ENCODE measurements at regions not wholly inside any gene's neighbourhood (a gene's known extent, or its start where the extent isn't known, plus 50 kb on each side); places are given as distances from the start of the nearest gene placed in this dataset.

GRCh38 chr2:54021702-54022101, 50.9 kb upstream of the PSME4 start:
- CTCF ChIA-PET, result no interaction called here
- POLR2A ChIA-PET, result no interaction called here

More at GRCh38 chr2:54021702-54022101, 50.9 kb upstream of the PSME4 start:
- DNase-seq (ENCODE audit: low spot score) (no peak), ATAC-seq (no peak)
- peaks cover 14% of the 10 kb centered on the region for H3K9me3 Mint-ChIP-seq
- TF ChIP-seq ZNF423 (CRISPR knock-in tag; IDR thresholded peaks at IDR 0.05) (no peak), E2F5 (CRISPR knock-in tag; IDR thresholded peaks at IDR 0.05) (no peak), ZNF219 (CRISPR knock-in tag; IDR thresholded peaks at IDR 0.05; ENCODE audit: borderline replicate concordance) (no peak), IRF2 (CRISPR knock-in tag; IDR thresholded peaks at IDR 0.05; ENCODE audit: borderline replicate concordance, low read depth) (no peak), ATF3 (CRISPR knock-in tag; conservative IDR thresholded peaks at IDR 0.05) (no peak), ETV6 (CRISPR knock-in tag; IDR thresholded peaks at IDR 0.05) (no peak), ZNF232 (CRISPR knock-in tag; IDR thresholded peaks at IDR 0.05) (no peak), MYBL2 (CRISPR knock-in tag; IDR thresholded peaks at IDR 0.05) (no peak), FOXJ3 (CRISPR knock-in tag; IDR thresholded peaks at IDR 0.05; ENCODE audit: borderline replicate concordance) (no peak), NFYB (CRISPR knock-in tag; conservative IDR thresholded peaks at IDR 0.05; ENCODE audit: low read depth) (no peak), GRHL2 (CRISPR knock-in tag; IDR thresholded peaks at IDR 0.05; ENCODE audit: insufficient replicate concordance, severe bottlenecking) (no peak), ZNF671 (CRISPR knock-in tag; IDR thresholded peaks at IDR 0.05) (no peak), JUN (CRISPR knock-in tag; IDR thresholded peaks at IDR 0.05) (no peak), ATF6 (CRISPR knock-in tag; IDR thresholded peaks at IDR 0.05) (no peak), ZBTB21 (CRISPR knock-in tag; IDR thresholded peaks at IDR 0.05; ENCODE audit: borderline replicate concordance) (no peak), NR3C1 (CRISPR knock-in tag; conservative IDR thresholded peaks at IDR 0.05; ENCODE audit: low read depth) (no peak)
- TF ChIP-seq, protein P1, sequence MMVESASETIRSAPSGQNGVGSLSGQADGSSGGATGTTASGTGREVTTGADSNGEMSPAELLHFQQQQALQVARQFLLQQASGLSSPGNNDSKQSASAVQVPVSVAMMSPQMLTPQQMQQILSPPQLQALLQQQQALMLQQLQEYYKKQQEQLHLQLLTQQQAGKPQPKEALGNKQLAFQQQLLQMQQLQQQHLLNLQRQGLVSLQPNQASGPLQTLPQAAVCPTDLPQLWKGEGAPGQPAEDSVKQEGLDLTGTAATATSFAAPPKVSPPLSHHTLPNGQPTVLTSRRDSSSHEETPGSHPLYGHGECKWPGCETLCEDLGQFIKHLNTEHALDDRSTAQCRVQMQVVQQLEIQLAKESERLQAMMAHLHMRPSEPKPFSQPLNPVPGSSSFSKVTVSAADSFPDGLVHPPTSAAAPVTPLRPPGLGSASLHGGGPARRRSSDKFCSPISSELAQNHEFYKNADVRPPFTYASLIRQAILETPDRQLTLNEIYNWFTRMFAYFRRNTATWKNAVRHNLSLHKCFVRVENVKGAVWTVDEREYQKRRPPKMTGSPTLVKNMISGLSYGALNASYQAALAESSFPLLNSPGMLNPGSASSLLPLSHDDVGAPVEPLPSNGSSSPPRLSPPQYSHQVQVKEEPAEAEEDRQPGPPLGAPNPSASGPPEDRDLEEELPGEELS (CRISPR knock-in tag; IDR thresholded peaks at IDR 0.05), result no peak
- TF ChIP-seq, protein P2, sequence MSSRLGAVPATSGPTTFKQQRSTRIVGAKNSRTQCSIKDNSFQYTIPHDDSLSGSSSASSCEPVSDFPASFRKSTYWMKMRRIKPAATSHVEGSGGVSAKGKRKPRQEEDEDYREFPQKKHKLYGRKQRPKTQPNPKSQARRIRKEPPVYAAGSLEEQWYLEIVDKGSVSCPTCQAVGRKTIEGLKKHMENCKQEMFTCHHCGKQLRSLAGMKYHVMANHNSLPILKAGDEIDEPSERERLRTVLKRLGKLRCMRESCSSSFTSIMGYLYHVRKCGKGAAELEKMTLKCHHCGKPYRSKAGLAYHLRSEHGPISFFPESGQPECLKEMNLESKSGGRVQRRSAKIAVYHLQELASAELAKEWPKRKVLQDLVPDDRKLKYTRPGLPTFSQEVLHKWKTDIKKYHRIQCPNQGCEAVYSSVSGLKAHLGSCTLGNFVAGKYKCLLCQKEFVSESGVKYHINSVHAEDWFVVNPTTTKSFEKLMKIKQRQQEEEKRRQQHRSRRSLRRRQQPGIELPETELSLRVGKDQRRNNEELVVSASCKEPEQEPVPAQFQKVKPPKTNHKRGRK (CRISPR knock-in tag; IDR thresholded peaks at IDR 0.05; ENCODE audit: borderline replicate concordance), result no peak
- TF ChIP-seq, protein P3, sequence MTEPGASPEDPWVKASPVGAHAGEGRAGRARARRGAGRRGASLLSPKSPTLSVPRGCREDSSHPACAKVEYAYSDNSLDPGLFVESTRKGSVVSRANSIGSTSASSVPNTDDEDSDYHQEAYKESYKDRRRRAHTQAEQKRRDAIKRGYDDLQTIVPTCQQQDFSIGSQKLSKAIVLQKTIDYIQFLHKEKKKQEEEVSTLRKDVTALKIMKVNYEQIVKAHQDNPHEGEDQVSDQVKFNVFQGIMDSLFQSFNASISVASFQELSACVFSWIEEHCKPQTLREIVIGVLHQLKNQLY (CRISPR knock-in tag; IDR thresholded peaks at IDR 0.05), result no peak
- TF ChIP-seq, protein P4, sequence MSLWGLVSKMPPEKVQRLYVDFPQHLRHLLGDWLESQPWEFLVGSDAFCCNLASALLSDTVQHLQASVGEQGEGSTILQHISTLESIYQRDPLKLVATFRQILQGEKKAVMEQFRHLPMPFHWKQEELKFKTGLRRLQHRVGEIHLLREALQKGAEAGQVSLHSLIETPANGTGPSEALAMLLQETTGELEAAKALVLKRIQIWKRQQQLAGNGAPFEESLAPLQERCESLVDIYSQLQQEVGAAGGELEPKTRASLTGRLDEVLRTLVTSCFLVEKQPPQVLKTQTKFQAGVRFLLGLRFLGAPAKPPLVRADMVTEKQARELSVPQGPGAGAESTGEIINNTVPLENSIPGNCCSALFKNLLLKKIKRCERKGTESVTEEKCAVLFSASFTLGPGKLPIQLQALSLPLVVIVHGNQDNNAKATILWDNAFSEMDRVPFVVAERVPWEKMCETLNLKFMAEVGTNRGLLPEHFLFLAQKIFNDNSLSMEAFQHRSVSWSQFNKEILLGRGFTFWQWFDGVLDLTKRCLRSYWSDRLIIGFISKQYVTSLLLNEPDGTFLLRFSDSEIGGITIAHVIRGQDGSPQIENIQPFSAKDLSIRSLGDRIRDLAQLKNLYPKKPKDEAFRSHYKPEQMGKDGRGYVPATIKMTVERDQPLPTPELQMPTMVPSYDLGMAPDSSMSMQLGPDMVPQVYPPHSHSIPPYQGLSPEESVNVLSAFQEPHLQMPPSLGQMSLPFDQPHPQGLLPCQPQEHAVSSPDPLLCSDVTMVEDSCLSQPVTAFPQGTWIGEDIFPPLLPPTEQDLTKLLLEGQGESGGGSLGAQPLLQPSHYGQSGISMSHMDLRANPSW (CRISPR knock-in tag; conservative IDR thresholded peaks at IDR 0.05; ENCODE audit: low read depth), result no peak
- H3K27ac Mint-ChIP-seq, result no peak overlapping the region
- H3K4me3 Mint-ChIP-seq, result no peak overlapping the region
- peaks cover 12% of the 10 kb centered on the region for H3K36me3 Mint-ChIP-seq
- no peaks in the 10 kb centered on the region for H3K4me1 Mint-ChIP-seq
- H3K27me3 Mint-ChIP-seq (ENCODE audit: low read depth), result peaks cover 2% of the 10 kb centered on the region; the same call in 1 of the 2 replicates
